Mesendoderm (in vitro differentiated cells): ENCODE measurements at regions not wholly inside any gene's neighbourhood (a gene's known extent, or its start where the extent isn't known, plus 50 kb on each side); places are given as distances from the start of the nearest gene placed in this dataset.
"Not testable (repeated sequence)": the region's sequence is repeated elsewhere in the genome, so short reads cannot be mapped to it uniquely, and the experiment has no call there.

ENCODE experiments used
- DNase-seq: peaks from one replicate; pipeline ENCODE4 v3.0.0; 2013
- H2AK5ac ChIP-seq: 2 replicates; pipeline ENCODE4 v1.6.1; 2013; ENCODE audit warnings: low read length, inconsistent platforms
- H2BK120ac ChIP-seq: 2 replicates; pipeline ENCODE4 v1.6.1; 2013; ENCODE audit warnings: low read depth, mild to moderate bottlenecking, low read length, moderate library complexity, mixed read lengths
- H2BK15ac ChIP-seq: replicated peaks from 2 replicates; pipeline ENCODE4 v1.6.1; 2013; ENCODE audit warnings: low read depth, mild to moderate bottlenecking, moderate library complexity
- H2BK5ac ChIP-seq: 2 replicates; pipeline ENCODE4 v1.6.1; 2013; ENCODE audit warnings: low read length, inconsistent platforms
- H3K18ac ChIP-seq: 2 replicates; pipeline ENCODE4 v1.6.1; 2013; ENCODE audit warnings: mild to moderate bottlenecking, low read length, mixed read lengths
- H3K23ac ChIP-seq: one replicate; pipeline ENCODE4 v1.6.1; 2013; ENCODE audit warnings: low read length
- H3K27ac ChIP-seq: 2 replicates; pipeline ENCODE4 v1.5.1; 2013; ENCODE audit warnings: low read depth, mild to moderate bottlenecking, inconsistent platforms, low read length, moderate library complexity
- H3K27me3 ChIP-seq: 2 replicates; pipeline ENCODE4 v1.6.1; 2013; ENCODE audit warnings: low read length, control low read depth, mild to moderate bottlenecking, inconsistent platforms; ENCODE audit not compliant: insufficient read depth, poor library complexity
- H3K36me3 ChIP-seq: 2 replicates; pipeline ENCODE4 v1.6.1; 2013; ENCODE audit warnings: low read length, inconsistent platforms; ENCODE audit not compliant: control insufficient read depth, insufficient read depth
- H3K4ac ChIP-seq: one replicate; pipeline ENCODE4 v1.6.1; 2013; ENCODE audit warnings: low read depth, mild to moderate bottlenecking, low read length, moderate library complexity
- H3K4me1 ChIP-seq: 2 replicates; pipeline ENCODE4 v1.6.1; 2013; ENCODE audit warnings: low read depth, low read length, inconsistent platforms; ENCODE audit not compliant: control insufficient read depth
- H3K4me2 ChIP-seq: 2 replicates; pipeline ENCODE4 v1.6.1; 2013; ENCODE audit warnings: low read length
- H3K4me3 ChIP-seq: 2 replicates; pipeline ENCODE4 v1.5.1; 2013; ENCODE audit warnings: mild to moderate bottlenecking, low read length
- H3K56ac ChIP-seq: one replicate; pipeline ENCODE4 v1.6.1; 2013; ENCODE audit warnings: low read length
- H3K79me1 ChIP-seq: 2 replicates; pipeline ENCODE4 v1.6.1; 2013; ENCODE audit warnings: low read length, inconsistent platforms
- H3K79me2 ChIP-seq: 2 replicates; pipeline ENCODE4 v1.6.1; 2013; ENCODE audit warnings: mild to moderate bottlenecking, low read length; ENCODE audit not compliant: control insufficient read depth, insufficient read depth
- H3K9ac ChIP-seq: 2 replicates; pipeline ENCODE4 v1.6.1; 2013; ENCODE audit warnings: low read length, inconsistent platforms
- H4K5ac ChIP-seq: one replicate; pipeline ENCODE4 v1.6.1; 2013; ENCODE audit warnings: low read length
- H4K8ac ChIP-seq: one replicate; pipeline ENCODE4 v1.6.1; 2013; ENCODE audit warnings: low read depth, mild to moderate bottlenecking, control low read depth, low read length, moderate library complexity
- WGBS: extraction: QIAGEN DNeasy Blood & Tissue Kit; methylation state at CpG from one replicate; pipeline ENCODE4 v1.1.7; 2013; ENCODE audit warnings: low lambda C conversion rate, missing lambda C conversion rate; ENCODE audit not compliant: insufficient coverage; ENCODE audit errors: extremely low coverage; 5-methylcytosine and 5-hydroxymethylcytosine counted together

GRCh38 chr6:978937-979685, 286.2 kb upstream of the EXOC2 start:
- Histone ChIP-seq H3K4me2 (no peak overlapping the region), H3K4me3 (no peak overlapping the region), H3K27ac (no peak overlapping the region), H2AK5ac (no peak overlapping the region), H2BK15ac (no peak overlapping the region), H3K9ac (no peak overlapping the region), H3K4ac (no peak overlapping the region), H2BK120ac (no peak overlapping the region), H3K27me3 (no peaks in the 10 kb centered on the region), H4K8ac (no peak overlapping the region), H3K36me3 (no peaks in the 10 kb centered on the region), H3K23ac (no peak overlapping the region), H3K56ac (no peak overlapping the region), H3K4me1 (no peaks in the 10 kb centered on the region), H2BK5ac (no peak overlapping the region), H4K5ac (no peak overlapping the region), H3K18ac (no peak overlapping the region), H3K79me2 (no peaks in the 10 kb centered on the region), H3K79me1 (no peaks in the 10 kb centered on the region)
- peak; percentile 32 for DNase-seq
- no CpG with 5 or more reads among the region's 4 CpGs for WGBS

- H3K36me3 ChIP-seq, DNase-seq, H3K4me2 ChIP-seq, H2BK5ac ChIP-seq, H3K27me3 ChIP-seq, H3K79me1 ChIP-seq, H3K23ac ChIP-seq, H3K79me2 ChIP-seq, H3K18ac ChIP-seq, H2AK5ac ChIP-seq, H3K56ac ChIP-seq, H2BK15ac ChIP-seq, H3K4me1 ChIP-seq, H4K8ac ChIP-seq, H3K4ac ChIP-seq, H3K27ac ChIP-seq, H3K4me3 ChIP-seq, H4K5ac ChIP-seq, H3K9ac ChIP-seq, H2BK120ac ChIP-seq: not testable (repeated sequence)
Measured at GRCh38 chr6:977226-977625, 284.3 kb upstream of the EXOC2 start.

- H2BK5ac ChIP-seq: no peak overlapping the region
- no peak overlapping the region for H4K5ac ChIP-seq
- H3K4me1 ChIP-seq: no peaks in the 10 kb centered on the region
- H3K79me2 ChIP-seq: no peaks in the 10 kb centered on the region
- H3K9ac ChIP-seq: no peak overlapping the region
- no peak overlapping the region for H2AK5ac ChIP-seq
- no peak overlapping the region for H3K23ac ChIP-seq
- no CpG with 5 or more reads among the region's 17 CpGs for WGBS
- no peaks in the 10 kb centered on the region for H3K79me1 ChIP-seq
- no peak overlapping the region for H3K56ac ChIP-seq
- no peak overlapping the region for H3K4me3 ChIP-seq
- no peak overlapping the region for H3K4ac ChIP-seq
- H4K8ac ChIP-seq: no peak overlapping the region
- no peaks in the 10 kb centered on the region for H3K36me3 ChIP-seq
- no peak for DNase-seq
- H2BK120ac ChIP-seq: no peak overlapping the region
- H3K18ac ChIP-seq: no peak overlapping the region
- H3K27me3 ChIP-seq: no peaks in the 10 kb centered on the region
- H3K4me2 ChIP-seq: no peak overlapping the region
- no peak overlapping the region for H3K27ac ChIP-seq
- no peak overlapping the region for H2BK15ac ChIP-seq
Measured at GRCh38 chr6:971981-972640, 279.2 kb upstream of the EXOC2 start.

- Histone ChIP-seq H3K27me3 (no peaks in the 10 kb centered on the region), H3K4me2 (no peak overlapping the region), H3K4ac (no peak overlapping the region), H3K9ac (no peak overlapping the region), H3K4me3 (no peak overlapping the region), H4K8ac (no peak overlapping the region), H3K27ac (no peak overlapping the region), H4K5ac (no peak overlapping the region), H2BK5ac (no peak overlapping the region), H3K23ac (no peak overlapping the region), H3K56ac (no peak overlapping the region), H3K79me2 (no peaks in the 10 kb centered on the region), H3K36me3 (no peaks in the 10 kb centered on the region), H2BK120ac (no peak overlapping the region), H3K79me1 (no peaks in the 10 kb centered on the region), H3K18ac (no peak overlapping the region), H2AK5ac (no peak overlapping the region), H2BK15ac (no peak overlapping the region), H3K4me1 (no peaks in the 10 kb centered on the region)
- no CpG with 5 or more reads among the region's 7 CpGs for WGBS
- no peak for DNase-seq
Measured at GRCh38 chr6:968791-969190, 275.9 kb upstream of the EXOC2 start.

GRCh38 chr6:967701-968100, 274.8 kb upstream of the EXOC2 start:
- Histone ChIP-seq H4K8ac (no peak overlapping the region), H3K4ac (no peak overlapping the region), H3K79me1 (no peaks in the 10 kb centered on the region), H3K27ac (no peak overlapping the region), H3K36me3 (no peaks in the 10 kb centered on the region), H2BK5ac (no peak overlapping the region), H3K4me3 (no peak overlapping the region), H2BK120ac (no peak overlapping the region), H4K5ac (no peak overlapping the region), H3K4me2 (no peak overlapping the region), H3K18ac (no peak overlapping the region), H3K79me2 (no peaks in the 10 kb centered on the region), H3K23ac (no peak overlapping the region), H2BK15ac (no peak overlapping the region), H3K56ac (no peak overlapping the region), H2AK5ac (no peak overlapping the region), H3K9ac (no peak overlapping the region), H3K27me3 (no peaks in the 10 kb centered on the region), H3K4me1 (no peaks in the 10 kb centered on the region)
- DNase-seq: no peak
- WGBS: no CpG with 5 or more reads among the region's 4 CpGs

GRCh38 chr6:965343-965742, 272.4 kb upstream of the EXOC2 start:
- H4K5ac ChIP-seq: no peak overlapping the region
- WGBS: no CpG with 5 or more reads among the region's 2 CpGs

More at GRCh38 chr6:965343-965742, 272.4 kb upstream of the EXOC2 start:
- H2BK5ac ChIP-seq: no peak overlapping the region
- no peak overlapping the region for H3K4me2 ChIP-seq
- no peak overlapping the region for H3K23ac ChIP-seq
- no peak overlapping the region for H4K8ac ChIP-seq
- H2BK15ac ChIP-seq: no peak overlapping the region
- no peaks in the 10 kb centered on the region for H3K79me2 ChIP-seq
- H3K56ac ChIP-seq: no peak overlapping the region
- H3K4me1 ChIP-seq: no peaks in the 10 kb centered on the region
- no peak overlapping the region for H2BK120ac ChIP-seq
- no peak overlapping the region for H3K4ac ChIP-seq
- no peak overlapping the region for H3K18ac ChIP-seq
- no peak overlapping the region for H3K27ac ChIP-seq
- no peaks in the 10 kb centered on the region for H3K27me3 ChIP-seq
- H3K9ac ChIP-seq: no peak overlapping the region
- no peak for DNase-seq
- no peaks in the 10 kb centered on the region for H3K36me3 ChIP-seq
- H3K4me3 ChIP-seq: no peak overlapping the region
- no peaks in the 10 kb centered on the region for H3K79me1 ChIP-seq
- no peak overlapping the region for H2AK5ac ChIP-seq
